ENCODE measurements at regions not wholly inside any gene's neighbourhood (a gene's known extent, or its start where the extent isn't known, plus 50 kb on each side); places are given as distances from the start of the nearest gene placed in this dataset.

DNA sequence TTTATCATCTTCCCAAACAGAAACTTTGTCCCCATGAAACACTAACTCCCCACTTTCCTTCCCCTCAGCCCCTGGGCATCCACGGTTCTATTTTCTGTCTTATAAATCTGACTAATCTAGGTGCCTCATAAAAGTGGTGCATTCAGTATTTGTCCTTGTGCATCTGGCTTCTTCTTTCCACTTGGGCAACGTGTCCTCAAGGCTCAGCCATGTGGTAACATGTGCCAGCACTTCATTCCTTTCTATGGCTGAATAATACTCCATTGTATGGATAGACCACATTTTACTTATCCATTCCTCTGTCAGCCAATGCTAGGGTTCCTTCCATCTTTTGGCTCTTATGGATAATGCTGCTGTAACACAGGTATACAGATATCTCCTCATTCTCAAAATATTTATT, 305.0 kb upstream of the RUNX1 start:
- no peak for TF ChIP-seq RARB (CRISPR knock-in tag; IDR thresholded peaks at IDR 0.05)
- no peak for TF ChIP-seq ZFP30 (CRISPR knock-in tag; IDR thresholded peaks at IDR 0.05)
- TF ChIP-seq, protein P1, sequence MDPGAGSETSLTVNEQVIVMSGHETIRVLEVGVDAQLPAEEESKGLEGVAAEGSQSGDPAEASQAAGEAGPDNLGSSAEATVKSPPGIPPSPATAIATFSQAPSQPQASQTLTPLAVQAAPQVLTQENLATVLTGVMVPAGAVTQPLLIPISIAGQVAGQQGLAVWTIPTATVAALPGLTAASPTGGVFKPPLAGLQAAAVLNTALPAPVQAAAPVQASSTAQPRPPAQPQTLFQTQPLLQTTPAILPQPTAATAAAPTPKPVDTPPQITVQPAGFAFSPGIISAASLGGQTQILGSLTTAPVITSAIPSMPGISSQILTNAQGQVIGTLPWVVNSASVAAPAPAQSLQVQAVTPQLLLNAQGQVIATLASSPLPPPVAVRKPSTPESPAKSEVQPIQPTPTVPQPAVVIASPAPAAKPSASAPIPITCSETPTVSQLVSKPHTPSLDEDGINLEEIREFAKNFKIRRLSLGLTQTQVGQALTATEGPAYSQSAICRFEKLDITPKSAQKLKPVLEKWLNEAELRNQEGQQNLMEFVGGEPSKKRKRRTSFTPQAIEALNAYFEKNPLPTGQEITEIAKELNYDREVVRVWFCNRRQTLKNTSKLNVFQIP (CRISPR knock-in tag; IDR thresholded peaks at IDR 0.05; ENCODE audit: borderline replicate concordance, low read depth), result no peak
- no peak for TF ChIP-seq ZFP3 (CRISPR knock-in tag; IDR thresholded peaks at IDR 0.05)
- TF ChIP-seq ESRRG (CRISPR knock-in tag; IDR thresholded peaks at IDR 0.05), result no peak
- no peak for TF ChIP-seq SNAI2 (CRISPR knock-in tag; IDR thresholded peaks at IDR 0.05)
- TF ChIP-seq PATZ1 (CRISPR knock-in tag; IDR thresholded peaks at IDR 0.05; ENCODE audit: borderline replicate concordance), result no peak
- no peak for TF ChIP-seq GLIS3 (CRISPR knock-in tag; IDR thresholded peaks at IDR 0.05)
- TF ChIP-seq ARNTL (CRISPR knock-in tag; IDR thresholded peaks at IDR 0.05; ENCODE audit: borderline replicate concordance, low read depth), result no peak
- TF ChIP-seq CSDC2 (CRISPR knock-in tag; IDR thresholded peaks at IDR 0.05), result no peak

Measured in SK-N-SH treated with all-trans-retinoic acid at 6 μM for 48 hours (cell line).